GM12873 (cell line): ENCODE measurements at regions not wholly inside any gene's neighbourhood (a gene's known extent, or its start where the extent isn't known, plus 50 kb on each side); places are given as distances from the start of the nearest gene placed in this dataset.

Experiments
- TF ChIP-seq, protein P1 (sequence below): IDR thresholded peaks from 2 replicates; pipeline ENCODE4 v1.5.1; 2012; ENCODE audit warnings: low read depth, mild to moderate bottlenecking, moderate library complexity, low read length, control low read depth; ENCODE audit not compliant: insufficient read depth; ENCODE audit errors: missing control alignments

GRCh38 chr2:65782996-65783650 is 350.7 kb upstream of the SPRED2 start:
- TF ChIP-seq, protein P1, sequence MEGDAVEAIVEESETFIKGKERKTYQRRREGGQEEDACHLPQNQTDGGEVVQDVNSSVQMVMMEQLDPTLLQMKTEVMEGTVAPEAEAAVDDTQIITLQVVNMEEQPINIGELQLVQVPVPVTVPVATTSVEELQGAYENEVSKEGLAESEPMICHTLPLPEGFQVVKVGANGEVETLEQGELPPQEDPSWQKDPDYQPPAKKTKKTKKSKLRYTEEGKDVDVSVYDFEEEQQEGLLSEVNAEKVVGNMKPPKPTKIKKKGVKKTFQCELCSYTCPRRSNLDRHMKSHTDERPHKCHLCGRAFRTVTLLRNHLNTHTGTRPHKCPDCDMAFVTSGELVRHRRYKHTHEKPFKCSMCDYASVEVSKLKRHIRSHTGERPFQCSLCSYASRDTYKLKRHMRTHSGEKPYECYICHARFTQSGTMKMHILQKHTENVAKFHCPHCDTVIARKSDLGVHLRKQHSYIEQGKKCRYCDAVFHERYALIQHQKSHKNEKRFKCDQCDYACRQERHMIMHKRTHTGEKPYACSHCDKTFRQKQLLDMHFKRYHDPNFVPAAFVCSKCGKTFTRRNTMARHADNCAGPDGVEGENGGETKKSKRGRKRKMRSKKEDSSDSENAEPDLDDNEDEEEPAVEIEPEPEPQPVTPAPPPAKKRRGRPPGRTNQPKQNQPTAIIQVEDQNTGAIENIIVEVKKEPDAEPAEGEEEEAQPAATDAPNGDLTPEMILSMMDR, result no peak

- TF ChIP-seq, protein P1, result no peak
Measured at GRCh38 chr2:65782186-65782585, 349.8 kb upstream of the SPRED2 start.

DNA sequence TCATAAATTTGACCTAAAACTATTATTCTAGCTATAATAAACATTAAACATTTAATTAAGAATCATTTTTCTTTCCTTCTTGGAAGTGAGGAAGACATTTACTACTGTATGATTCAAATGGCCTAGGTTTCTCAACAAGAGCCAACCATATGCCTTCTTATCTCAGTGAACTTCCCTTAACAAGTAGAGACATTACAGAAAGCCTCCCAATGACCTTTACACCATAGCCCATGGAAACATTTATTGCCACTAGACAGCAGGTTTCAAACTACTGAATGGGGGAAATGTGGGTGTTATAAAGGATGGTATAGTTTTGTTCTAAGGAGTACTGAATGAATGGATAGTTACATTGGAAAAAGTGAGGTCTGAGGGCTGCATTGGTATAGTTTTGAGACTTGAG is 349.4 kb upstream of the SPRED2 start:
- TF ChIP-seq, protein P1, result no peak

- TF ChIP-seq, protein P1, result no peak
Measured at GRCh38 chr2:65779021-65779420, 346.6 kb upstream of the SPRED2 start.

GRCh38 chr2:65778137-65778536 is 345.7 kb upstream of the SPRED2 start:
- TF ChIP-seq, protein P1, result no peak

GRCh38 chr2:65775839-65776238 is 343.4 kb upstream of the SPRED2 start:
- TF ChIP-seq, protein P1, result no peak

DNA sequence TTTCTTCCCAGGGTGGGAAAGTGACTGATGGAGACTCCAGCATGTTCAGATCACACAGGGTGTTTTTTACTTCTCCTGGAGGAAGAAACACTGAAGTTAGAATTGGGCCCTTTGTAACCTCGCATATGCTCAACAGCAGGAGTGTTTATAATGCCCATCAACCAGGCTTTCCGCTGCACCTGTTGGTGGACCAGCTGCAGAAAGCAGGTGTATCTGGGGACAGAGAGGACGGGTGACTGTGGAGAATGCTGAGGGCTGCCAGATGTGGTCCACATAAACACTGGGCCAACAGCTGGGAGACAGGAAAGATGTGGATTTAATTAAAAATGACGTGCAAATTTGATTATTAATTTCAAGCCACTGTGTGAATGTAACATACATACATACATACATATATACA is 335.5 kb upstream of the SPRED2 start:
- TF ChIP-seq, protein P1, result no peak
